HG03060 (cell line): ENCODE measurements at regions not wholly inside any gene's neighbourhood (a gene's known extent, or its start where the extent isn't known, plus 50 kb on each side); places are given as distances from the start of the nearest gene placed in this dataset.

Experiments used
- ATAC-seq: cut with Tn5 transposase; IDR thresholded peaks from one replicate; pipeline ENCODE4 v1.9.1; 2021; ENCODE audit warnings: low read depth, moderate number of reproducible peaks; ENCODE audit not compliant: unreplicated experiment

GRCh38 chr4:181677201-181677600 is 566.0 kb upstream of the TENM3 start:
- ATAC-seq, result no peak

- ATAC-seq, result no peak
Measured at GRCh38 chr4:181677621-181678020, 565.6 kb upstream of the TENM3 start.

GRCh38 chr4:181679754-181680153 is 563.4 kb upstream of the TENM3 start:
- no peak for ATAC-seq

GRCh38 chr4:181682367-181683047 is 560.7 kb upstream of the TENM3 start:
- no peak for ATAC-seq

- no peak for ATAC-seq
Measured at GRCh38 chr4:181684310-181684709, 558.9 kb upstream of the TENM3 start.

GRCh38 chr4:181685461-181685860 is 557.7 kb upstream of the TENM3 start:
- ATAC-seq, result no peak

GRCh38 chr4:181685911-181686310 is 557.3 kb upstream of the TENM3 start:
- ATAC-seq, result no peak

- no peak for ATAC-seq
Measured at GRCh38 chr4:181687116-181687515, 556.1 kb upstream of the TENM3 start.

- no peak for ATAC-seq
Measured at GRCh38 chr4:181688432-181688831, 554.8 kb upstream of the TENM3 start.

- no peak for ATAC-seq
Measured at GRCh38 chr4:181688872-181689271, 554.3 kb upstream of the TENM3 start.

- ATAC-seq, result no peak
Measured at GRCh38 chr4:181690498-181690897, 552.7 kb upstream of the TENM3 start.

GRCh38 chr4:181692965-181693364 is 550.2 kb upstream of the TENM3 start:
- ATAC-seq, result no peak

- ATAC-seq, result no peak
Measured at GRCh38 chr4:181693517-181693916, 549.7 kb upstream of the TENM3 start.

GRCh38 chr4:181698221-181698620 is 545.0 kb upstream of the TENM3 start:
- no peak for ATAC-seq

- ATAC-seq, result no peak
Measured at GRCh38 chr4:181701214-181701613, 542.0 kb upstream of the TENM3 start.

- no peak for ATAC-seq
Measured at GRCh38 chr4:181701894-181702293, 541.3 kb upstream of the TENM3 start.

GRCh38 chr4:181702864-181703495 is 540.2 kb upstream of the TENM3 start:
- ATAC-seq, result no peak

- ATAC-seq, result no peak
Measured at GRCh38 chr4:181710143-181710542, 533.1 kb upstream of the TENM3 start.

- no peak for ATAC-seq
Measured at GRCh38 chr4:181711387-181711786, 531.8 kb upstream of the TENM3 start.

- ATAC-seq, result no peak
Measured at GRCh38 chr4:181728305-181728966, 514.8 kb upstream of the TENM3 start.

GRCh38 chr4:181731900-181732299 is 511.3 kb upstream of the TENM3 start:
- no peak for ATAC-seq

- ATAC-seq, result no peak
Measured at GRCh38 chr4:181737744-181738143, 505.5 kb upstream of the TENM3 start.
